Panc1 (cell line): ENCODE measurements at regions not wholly inside any gene's neighbourhood (a gene's known extent, or its start where the extent isn't known, plus 50 kb on each side); places are given as distances from the start of the nearest gene placed in this dataset.

Source experiments
- ATAC-seq: fragments of 200-7000 bp; cut with Tn5 transposase; 2 replicates; pipeline ENCODE4 v1.9.1; 2020; ENCODE audit warnings: mild to moderate bottlenecking, moderate library complexity
- BruUV-seq: library from RNA; stranded (reverse); fragments of 400-500 nt; replicated peaks from 2 replicates; lab custom pipeline; 2021; lab: Mats Ljungman, UMichigan
- CTCF ChIA-PET: fragments of 300-600 bp; sonication (Branson Sonifier 250); formaldehyde crosslinking; loops from one replicate; lab custom pipeline; 2022; ENCODE audit warnings: antibody characterized with exemption; lab: Charles Lee
- POLR2A ChIA-PET: fragments of 300-600 bp; sonication (Branson Sonifier 250); formaldehyde crosslinking; loops from one replicate; lab custom pipeline; 2022; ENCODE audit warnings: antibody characterized with exemption; lab: Charles Lee
- DNase-seq: peaks from one replicate; pipeline ENCODE4 v3.0.0-alpha.2; 2010; ENCODE audit warnings: low read depth, low spot score
- H3K27ac ChIP-seq: 2 replicates; pipeline ENCODE4 v1.5.1; 2011; ENCODE audit warnings: mild to moderate bottlenecking, low read length, inconsistent platforms
- H3K27me3 ChIP-seq: fragments of 200-500 bp; sonication (Bioruptor generic); 2 replicates; pipeline ENCODE4 v1.6.0; 2014; ENCODE audit warnings: low read length, inconsistent platforms; ENCODE audit not compliant: control insufficient read depth, insufficient read depth
- H3K36me3 ChIP-seq: fragments of 200-500 bp; sonication (Bioruptor generic); 2 replicates; pipeline ENCODE4 v1.5.1; 2014; ENCODE audit warnings: inconsistent platforms, mild to moderate bottlenecking, low read length, moderate library complexity; ENCODE audit not compliant: control insufficient read depth, insufficient read depth
- H3K4me1 ChIP-seq: 2 replicates; pipeline ENCODE4 v1.5.1; 2011; ENCODE audit warnings: inconsistent platforms, mild to moderate bottlenecking, low read length, moderate library complexity; ENCODE audit not compliant: control insufficient read depth, insufficient read depth
- H3K4me3 ChIP-seq, 2 experiments: 2 replicates each; pipeline ENCODE4 v1.5.1; 2011 to 2012; ENCODE audit warnings: low read depth in 2 of 2, low read length in 2 of 2, mild to moderate bottlenecking in 2 of 2, inconsistent platforms in 1 of 2, moderate library complexity in 1 of 2
- H3K9me3 ChIP-seq: fragments of 200-500 bp; sonication (Bioruptor generic); 2 replicates; pipeline ENCODE4 v1.5.1; 2014; ENCODE audit warnings: low read depth, mild to moderate bottlenecking, inconsistent platforms, low read length, moderate library complexity; ENCODE audit not compliant: control insufficient read depth, insufficient read depth
- CTCF ChIP-seq: fragments of 450-650 bp; IDR thresholded peaks from 2 replicates; pipeline ENCODE4 v1.5.1; 2017; ENCODE audit warnings: mild to moderate bottlenecking
- POLR2AphosphoS5 ChIP-seq: IDR thresholded peaks from 2 replicates; pipeline ENCODE4 v1.6.1; 2012; ENCODE audit warnings: mild to moderate bottlenecking, low read depth, low read length, moderate library complexity
- SIN3A ChIP-seq: IDR thresholded peaks from 2 replicates; pipeline ENCODE4 v1.6.1; 2012; ENCODE audit warnings: low read depth, mild to moderate bottlenecking, low read length, moderate library complexity, borderline replicate concordance; ENCODE audit not compliant: insufficient read depth
- TCF7L2 ChIP-seq: IDR thresholded peaks from 2 replicates; pipeline ENCODE4 v1.6.1; 2011; ENCODE audit warnings: mild to moderate bottlenecking, low read depth, low read length, inconsistent platforms
- in situ Hi-C: cut with HindIII; loops from 2 replicates; pipeline ENCODE4 v1.10.0; 2016; ENCODE audit warnings: low sequenced_read_pairs, low pct_unique_long_range_greater_than_20kb
- intact Hi-C: fragments of 100-400 bp; cut with micrococcal nuclease; formaldehyde crosslinking; loops from one replicate; pipeline ENCODE4 v1.10.0; 2022; ENCODE audit not compliant: unreplicated experiment
- TF ChIP-seq, protein P1 (sequence below), 2 experiments: IDR thresholded peaks; 2 replicates each; pipeline ENCODE4 v1.6.1; 2011 to 2012; ENCODE audit warnings: low read depth in 2 of 2, control low read depth in 1 of 2, low read length in 1 of 2, mild to moderate bottlenecking in 1 of 2, moderate library complexity in 1 of 2; ENCODE audit not compliant: insufficient read depth in 1 of 2

DNA sequence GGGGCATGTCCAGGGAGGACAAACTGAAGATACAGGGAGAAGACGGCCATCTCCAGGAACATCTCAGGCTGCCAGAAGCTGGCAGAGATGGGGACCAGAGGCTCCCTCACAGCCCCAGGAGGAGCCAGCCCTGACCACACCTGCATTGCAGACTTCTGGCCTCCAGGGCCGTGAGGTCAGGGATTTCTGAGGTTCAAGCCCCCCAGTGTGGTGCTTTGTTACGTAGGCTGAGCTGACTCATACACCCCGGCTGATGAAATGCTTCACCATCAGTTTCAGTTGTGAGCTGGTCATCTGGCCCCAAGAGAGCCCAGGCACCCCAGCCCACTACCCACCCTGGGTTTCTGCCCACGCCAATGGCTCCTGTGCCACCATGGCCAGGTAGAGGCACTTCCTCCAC, 106.4 kb downstream of the SIK1 start:
- Histone ChIP-seq H3K36me3 (no peaks in the 10 kb centered on the region), H3K4me3 (no peak overlapping the region), H3K4me1 (no peaks in the 10 kb centered on the region), H3K9me3 (no peaks in the 10 kb centered on the region), H3K27ac (no peak overlapping the region), H3K27me3 (no peaks in the 10 kb centered on the region)
- DNase-seq (no peak), ATAC-seq (no peak)
- no TSS peak for BruUV-seq
- ChIA-PET CTCF (no interaction called here), POLR2A (no interaction called here)
- intact Hi-C loops: no loop called here
- in situ Hi-C loops: no loop called here
- no peak for TF ChIP-seq POLR2AphosphoS5
- no peak for TF ChIP-seq TCF7L2
- no peak for TF ChIP-seq CTCF
- TF ChIP-seq, protein P1, sequence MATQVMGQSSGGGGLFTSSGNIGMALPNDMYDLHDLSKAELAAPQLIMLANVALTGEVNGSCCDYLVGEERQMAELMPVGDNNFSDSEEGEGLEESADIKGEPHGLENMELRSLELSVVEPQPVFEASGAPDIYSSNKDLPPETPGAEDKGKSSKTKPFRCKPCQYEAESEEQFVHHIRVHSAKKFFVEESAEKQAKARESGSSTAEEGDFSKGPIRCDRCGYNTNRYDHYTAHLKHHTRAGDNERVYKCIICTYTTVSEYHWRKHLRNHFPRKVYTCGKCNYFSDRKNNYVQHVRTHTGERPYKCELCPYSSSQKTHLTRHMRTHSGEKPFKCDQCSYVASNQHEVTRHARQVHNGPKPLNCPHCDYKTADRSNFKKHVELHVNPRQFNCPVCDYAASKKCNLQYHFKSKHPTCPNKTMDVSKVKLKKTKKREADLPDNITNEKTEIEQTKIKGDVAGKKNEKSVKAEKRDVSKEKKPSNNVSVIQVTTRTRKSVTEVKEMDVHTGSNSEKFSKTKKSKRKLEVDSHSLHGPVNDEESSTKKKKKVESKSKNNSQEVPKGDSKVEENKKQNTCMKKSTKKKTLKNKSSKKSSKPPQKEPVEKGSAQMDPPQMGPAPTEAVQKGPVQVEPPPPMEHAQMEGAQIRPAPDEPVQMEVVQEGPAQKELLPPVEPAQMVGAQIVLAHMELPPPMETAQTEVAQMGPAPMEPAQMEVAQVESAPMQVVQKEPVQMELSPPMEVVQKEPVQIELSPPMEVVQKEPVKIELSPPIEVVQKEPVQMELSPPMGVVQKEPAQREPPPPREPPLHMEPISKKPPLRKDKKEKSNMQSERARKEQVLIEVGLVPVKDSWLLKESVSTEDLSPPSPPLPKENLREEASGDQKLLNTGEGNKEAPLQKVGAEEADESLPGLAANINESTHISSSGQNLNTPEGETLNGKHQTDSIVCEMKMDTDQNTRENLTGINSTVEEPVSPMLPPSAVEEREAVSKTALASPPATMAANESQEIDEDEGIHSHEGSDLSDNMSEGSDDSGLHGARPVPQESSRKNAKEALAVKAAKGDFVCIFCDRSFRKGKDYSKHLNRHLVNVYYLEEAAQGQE (IDR thresholded peaks at IDR 0.05; ENCODE audit: insufficient read depth in 1 of 2, low read depth in 2 of 2, low read length in 1 of 2): no peak
- no peak for TF ChIP-seq SIN3A

- intact Hi-C loops (no loop called here), in situ Hi-C loops (no loop called here)
- Histone ChIP-seq H3K9me3 (no peaks in the 10 kb centered on the region), H3K4me3 (no peak overlapping the region), H3K36me3 (no peaks in the 10 kb centered on the region), H3K27me3 (no peaks in the 10 kb centered on the region), H3K4me1 (no peaks in the 10 kb centered on the region), H3K27ac (no peak overlapping the region)
- TF ChIP-seq POLR2AphosphoS5 (no peak), TCF7L2 (no peak), CTCF (no peak), SIN3A (no peak)
- TF ChIP-seq, protein P1 (IDR thresholded peaks at IDR 0.05; ENCODE audit: insufficient read depth in 1 of 2, low read depth in 2 of 2, low read length in 1 of 2): no peak
- POLR2A ChIA-PET: no interaction called here
- DNase-seq (no peak), ATAC-seq (peak; percentile 58)
- CTCF ChIA-PET: no interaction called here
- BruUV-seq: no TSS peak
Observed at GRCh38 chr21:43318841-43319781, 107.8 kb downstream of the SIK1 start.
